Nephron progenitor cell (in vitro differentiated cells): ENCODE measurements at regions not wholly inside any gene's neighbourhood (a gene's known extent, or its start where the extent isn't known, plus 50 kb on each side); places are given as distances from the start of the nearest gene placed in this dataset.

Experiments
- DNase-seq: peaks from one replicate; pipeline ENCODE4 v3.0.0; 2021
- H3K27ac Mint-ChIP-seq: 2 replicates; pipeline ENCODE4 v1.8.0; 2021; ENCODE audit warnings: mild to moderate bottlenecking, moderate library complexity, mixed read lengths
- H3K27me3 Mint-ChIP-seq: 2 replicates; pipeline ENCODE4 v1.8.0; 2021; ENCODE audit warnings: mild to moderate bottlenecking, low read depth, mixed read lengths; ENCODE audit not compliant: poor library complexity
- H3K36me3 Mint-ChIP-seq: 2 replicates; pipeline ENCODE4 v1.8.0; 2021; ENCODE audit warnings: low read depth, mixed read lengths
- H3K4me1 Mint-ChIP-seq: 2 replicates; pipeline ENCODE4 v1.8.0; 2021; ENCODE audit warnings: mixed read lengths
- H3K4me3 Mint-ChIP-seq: 2 replicates; pipeline ENCODE4 v1.8.0; 2021; ENCODE audit warnings: mild to moderate bottlenecking, moderate library complexity, mixed read lengths
- H3K9me3 Mint-ChIP-seq: 2 replicates; pipeline ENCODE4 v1.8.0; 2021; ENCODE audit warnings: mild to moderate bottlenecking, moderate library complexity, mixed read lengths
- TF ChIP-seq, protein P1 (sequence below): fragments of 200-600 bp; sonication (generic); IDR thresholded peaks from 2 replicates; pipeline ENCODE4 v1.5.0; 2021; ENCODE audit warnings: antibody characterized with exemption

DNA sequence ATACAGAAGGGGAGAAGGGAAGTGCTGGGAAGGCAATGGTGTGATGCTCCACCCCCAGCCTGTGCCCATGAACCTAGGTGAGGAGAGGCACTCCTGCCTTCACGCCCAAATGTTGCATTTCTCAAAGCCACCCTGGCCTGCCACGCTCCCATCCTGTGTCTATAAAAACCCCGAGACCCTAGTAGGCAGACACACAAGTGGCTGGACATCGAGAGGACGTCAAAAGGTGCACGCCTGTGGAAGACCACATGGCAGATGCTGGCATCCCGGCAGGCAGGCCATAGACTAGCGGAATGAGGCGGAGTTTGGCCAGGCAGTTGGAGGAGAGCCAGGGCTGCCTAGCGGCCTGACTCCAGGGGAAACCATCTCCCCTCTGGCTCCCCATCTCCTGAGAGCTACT lies 1168.5 kb upstream of the ADGRL2 start:
- TF ChIP-seq, protein P1, sequence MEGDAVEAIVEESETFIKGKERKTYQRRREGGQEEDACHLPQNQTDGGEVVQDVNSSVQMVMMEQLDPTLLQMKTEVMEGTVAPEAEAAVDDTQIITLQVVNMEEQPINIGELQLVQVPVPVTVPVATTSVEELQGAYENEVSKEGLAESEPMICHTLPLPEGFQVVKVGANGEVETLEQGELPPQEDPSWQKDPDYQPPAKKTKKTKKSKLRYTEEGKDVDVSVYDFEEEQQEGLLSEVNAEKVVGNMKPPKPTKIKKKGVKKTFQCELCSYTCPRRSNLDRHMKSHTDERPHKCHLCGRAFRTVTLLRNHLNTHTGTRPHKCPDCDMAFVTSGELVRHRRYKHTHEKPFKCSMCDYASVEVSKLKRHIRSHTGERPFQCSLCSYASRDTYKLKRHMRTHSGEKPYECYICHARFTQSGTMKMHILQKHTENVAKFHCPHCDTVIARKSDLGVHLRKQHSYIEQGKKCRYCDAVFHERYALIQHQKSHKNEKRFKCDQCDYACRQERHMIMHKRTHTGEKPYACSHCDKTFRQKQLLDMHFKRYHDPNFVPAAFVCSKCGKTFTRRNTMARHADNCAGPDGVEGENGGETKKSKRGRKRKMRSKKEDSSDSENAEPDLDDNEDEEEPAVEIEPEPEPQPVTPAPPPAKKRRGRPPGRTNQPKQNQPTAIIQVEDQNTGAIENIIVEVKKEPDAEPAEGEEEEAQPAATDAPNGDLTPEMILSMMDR: no peak
- peaks cover 18% of the 10 kb centered on the region for H3K4me1 Mint-ChIP-seq
- H3K27ac Mint-ChIP-seq: no peak overlapping the region
- H3K27me3 Mint-ChIP-seq: no peaks in the 10 kb centered on the region
- DNase-seq: no peak
- H3K4me3 Mint-ChIP-seq: no peak overlapping the region
- peaks cover 8% of the 10 kb centered on the region for H3K9me3 Mint-ChIP-seq
- no peaks in the 10 kb centered on the region for H3K36me3 Mint-ChIP-seq

DNA sequence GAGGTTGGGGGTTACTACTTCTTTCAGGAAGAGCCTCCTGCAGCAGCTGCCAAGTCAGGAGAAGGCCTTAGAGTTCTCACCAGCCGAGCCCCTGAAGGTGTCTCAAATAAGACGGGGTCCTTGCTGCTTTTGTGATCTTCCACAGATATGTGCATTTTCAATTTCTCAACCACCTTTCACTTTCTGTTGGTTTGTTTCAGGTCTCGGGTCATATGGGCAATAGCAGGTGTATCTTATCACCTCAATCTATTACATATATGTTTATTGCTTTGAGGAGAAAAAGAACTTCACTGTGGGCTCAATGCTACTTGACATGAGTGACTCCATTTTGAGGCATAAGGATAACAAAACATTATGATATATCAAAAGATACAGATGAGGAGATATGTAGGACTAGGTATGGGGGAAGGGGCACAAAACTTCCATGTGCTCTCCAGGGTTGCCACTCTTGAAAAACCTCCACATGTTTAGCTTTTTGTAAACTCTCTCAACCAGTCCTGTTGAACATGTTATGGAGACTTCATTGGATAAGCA lies 1171.4 kb upstream of the ADGRL2 start:
- H3K9me3 Mint-ChIP-seq: no peaks in the 10 kb centered on the region
- TF ChIP-seq, protein P1: no peak
- H3K27me3 Mint-ChIP-seq: no peaks in the 10 kb centered on the region
- H3K4me1 Mint-ChIP-seq: peaks cover 15% of the 10 kb centered on the region
- H3K4me3 Mint-ChIP-seq: no peak overlapping the region
- no peak overlapping the region for H3K27ac Mint-ChIP-seq
- no peaks in the 10 kb centered on the region for H3K36me3 Mint-ChIP-seq
- DNase-seq: no peak

DNA sequence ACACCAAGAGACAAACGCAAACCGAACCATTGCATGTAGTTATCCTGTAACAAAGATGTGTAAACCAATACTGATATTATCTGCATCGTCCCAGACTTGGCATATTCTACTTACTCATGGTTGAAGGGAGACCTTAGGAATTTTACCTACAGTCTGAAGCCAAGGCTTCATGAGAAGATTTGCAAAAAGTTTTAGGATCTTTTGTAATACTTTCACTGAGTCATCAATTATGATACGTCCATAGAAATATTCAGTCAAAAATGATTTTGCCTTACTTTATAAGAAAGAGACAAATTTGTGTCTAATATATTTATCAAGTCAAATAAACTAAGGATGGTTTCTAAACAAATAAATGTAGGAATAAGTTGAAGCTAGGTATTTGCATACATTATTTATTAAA lies 1176.1 kb upstream of the ADGRL2 start:
- Mint-ChIP-seq H3K27ac (no peak overlapping the region), H3K27me3 (no peaks in the 10 kb centered on the region), H3K36me3 (no peaks in the 10 kb centered on the region), H3K9me3 (peaks cover 6% of the 10 kb centered on the region), H3K4me1 (no peaks in the 10 kb centered on the region), H3K4me3 (no peak overlapping the region)
- TF ChIP-seq, protein P1: no peak
- DNase-seq: no peak

DNA sequence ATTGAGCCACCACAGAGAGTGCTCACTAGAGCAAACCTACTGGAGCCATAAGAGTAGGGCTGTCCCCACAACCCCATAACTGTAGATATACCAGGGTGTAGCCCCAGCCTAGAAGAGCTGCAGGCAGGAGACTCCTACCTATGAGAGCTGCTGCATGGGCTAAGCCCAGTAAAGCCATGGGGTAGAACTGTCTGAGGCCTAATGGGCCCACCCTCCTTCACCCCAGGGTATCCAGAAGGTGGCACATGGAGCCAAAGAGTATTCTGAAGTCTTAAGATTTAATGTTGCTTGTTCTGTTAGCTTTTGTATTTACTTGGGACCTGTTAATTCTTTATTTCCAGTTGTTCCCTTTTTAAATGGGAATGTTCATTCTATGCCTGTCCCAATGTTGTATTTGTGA lies 1193.7 kb upstream of the ADGRL2 start:
- DNase-seq: no peak
- Mint-ChIP-seq H3K27me3 (no peaks in the 10 kb centered on the region), H3K4me3 (no peak overlapping the region)

DNA sequence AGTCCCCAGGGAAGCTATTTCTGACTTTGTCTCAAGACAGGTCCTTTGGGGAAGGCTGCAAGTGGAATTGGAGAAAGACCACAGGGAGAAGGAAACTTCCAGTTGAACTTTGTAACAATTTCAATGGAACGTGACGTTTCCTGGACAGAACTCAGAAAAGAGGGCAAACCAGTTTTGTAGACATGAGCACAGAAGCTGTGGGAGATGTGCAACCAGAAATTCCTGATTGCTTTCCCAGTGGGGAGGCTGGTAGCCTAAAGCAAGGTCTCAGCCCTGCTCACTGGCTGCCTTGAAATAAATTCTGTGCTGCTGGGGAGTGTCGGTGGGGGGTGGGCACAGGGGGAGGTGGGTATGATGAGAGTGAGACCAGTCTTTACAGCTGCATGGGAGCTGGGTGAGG lies 1206.7 kb upstream of the ADGRL2 start:
- H3K9me3 Mint-ChIP-seq: peaks cover 58% of the 10 kb centered on the region
- TF ChIP-seq, protein P1: no peak
- no peak overlapping the region for H3K27ac Mint-ChIP-seq
- no peak overlapping the region for H3K4me3 Mint-ChIP-seq
- H3K4me1 Mint-ChIP-seq: no peaks in the 10 kb centered on the region
- peaks cover 21% of the 10 kb centered on the region for H3K36me3 Mint-ChIP-seq
- DNase-seq: no peak
- peaks cover 3% of the 10 kb centered on the region for H3K27me3 Mint-ChIP-seq

More for the DNA sequence above, 1193.7 kb upstream of the ADGRL2 start:
- TF ChIP-seq, protein P1: no peak
- no peak overlapping the region for H3K27ac Mint-ChIP-seq
- no peaks in the 10 kb centered on the region for H3K36me3 Mint-ChIP-seq
- no peaks in the 10 kb centered on the region for H3K4me1 Mint-ChIP-seq
- H3K9me3 Mint-ChIP-seq: peaks cover 4% of the 10 kb centered on the region

DNA sequence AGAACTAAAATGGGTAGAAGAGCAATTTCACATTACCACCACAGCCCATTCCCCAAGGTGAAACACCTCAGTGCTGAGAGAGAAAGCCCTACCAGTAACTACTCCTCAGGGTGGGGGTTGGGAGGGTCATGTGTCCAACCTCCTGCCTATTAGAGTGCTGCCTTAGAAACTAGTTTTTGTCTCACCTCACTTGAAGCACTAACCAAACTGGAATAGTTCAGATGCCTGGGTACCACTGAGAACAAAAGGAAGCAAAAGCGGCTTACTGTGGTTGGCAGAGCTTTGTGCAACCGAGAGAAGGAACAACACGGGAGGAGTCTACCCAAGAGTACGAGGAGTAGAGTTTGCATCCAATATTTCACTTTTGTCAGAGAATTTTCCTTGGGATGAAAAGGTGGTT lies 1207.5 kb upstream of the ADGRL2 start:
- Mint-ChIP-seq H3K36me3 (peaks cover 21% of the 10 kb centered on the region), H3K9me3 (peaks cover 52% of the 10 kb centered on the region), H3K27ac (no peak overlapping the region), H3K4me3 (no peak overlapping the region), H3K27me3 (peaks cover 3% of the 10 kb centered on the region), H3K4me1 (no peaks in the 10 kb centered on the region)
- TF ChIP-seq, protein P1: no peak
- DNase-seq: no peak
